ENCODE measurements at regions not wholly inside any gene's neighbourhood (a gene's known extent, or its start where the extent isn't known, plus 50 kb on each side); places are given as distances from the start of the nearest gene placed in this dataset.

- DNase-seq, result no peak
Observed at GRCh38 chr7:41792120-41792519, 89.2 kb upstream of the INHBA start.

DNA sequence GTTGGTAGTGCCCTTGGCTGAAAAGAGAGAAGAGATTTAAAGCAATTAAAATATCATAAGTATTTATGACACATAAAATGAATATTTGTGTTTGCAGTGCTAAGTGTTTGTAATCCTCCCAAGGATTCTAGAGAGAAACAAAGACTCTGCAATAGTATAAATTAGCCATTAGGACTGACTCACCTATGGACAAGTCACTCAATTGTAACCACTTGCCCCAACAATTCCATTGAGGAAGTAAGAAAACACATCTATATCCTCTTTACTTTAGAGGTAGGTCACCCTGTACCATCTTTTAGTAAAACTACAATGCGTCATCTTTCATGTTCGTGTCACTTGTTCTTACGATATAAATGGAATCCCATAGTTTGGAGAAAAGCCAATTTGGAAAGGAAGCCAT is 85.7 kb upstream of the INHBA start:
- DNase-seq, result no peak

DNA sequence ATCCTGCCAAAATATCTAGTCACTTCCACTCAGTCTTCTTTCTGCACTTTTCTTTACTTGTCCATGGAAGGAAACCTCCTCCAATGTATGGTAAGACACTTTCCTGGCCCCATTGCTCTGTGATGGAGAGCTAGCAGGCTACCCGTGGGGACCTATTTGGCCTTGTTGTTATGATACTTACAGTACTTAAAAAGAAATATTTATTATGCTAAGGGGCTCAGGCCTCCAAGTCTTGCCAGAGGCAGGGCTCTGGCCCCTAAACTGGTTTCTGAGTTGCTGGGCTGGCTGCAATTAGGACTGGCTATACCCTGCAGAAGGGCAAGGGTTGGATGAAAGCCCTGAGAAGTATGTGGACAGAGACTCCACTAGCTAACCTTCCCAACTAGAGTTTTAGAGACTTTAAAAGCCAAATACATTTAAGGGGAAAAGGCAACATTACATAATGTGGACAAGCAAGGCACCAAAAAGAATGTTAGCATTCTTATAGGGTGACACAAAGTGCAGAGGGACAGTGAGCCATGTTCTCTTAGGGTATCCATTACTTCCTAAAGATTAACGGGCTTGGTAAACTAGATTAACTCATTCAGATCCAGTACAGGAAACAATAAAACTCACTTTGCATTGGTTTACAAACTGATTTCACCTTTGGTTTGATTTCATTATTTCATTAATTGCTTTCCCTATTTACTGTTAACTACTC is 84.9 kb upstream of the INHBA start:
- no peak for DNase-seq

DNA sequence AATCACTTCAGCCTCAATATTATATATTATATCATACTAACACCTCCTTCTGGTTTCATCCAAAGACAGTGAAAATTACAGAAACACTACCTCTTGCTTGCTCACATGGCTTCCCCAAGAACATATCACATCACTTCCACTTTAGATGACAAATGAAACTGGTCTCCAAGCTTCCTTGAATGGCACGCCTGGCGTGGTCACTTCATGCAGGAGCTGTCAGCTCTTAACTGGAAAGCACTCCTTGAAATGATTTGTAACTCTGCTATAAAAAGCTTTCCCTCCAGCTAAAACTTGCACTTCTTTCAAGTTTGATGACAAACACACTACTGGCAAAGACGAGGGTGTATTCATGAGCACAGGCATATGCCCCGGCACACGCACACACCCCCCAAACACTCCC is 84.1 kb upstream of the INHBA start:
- DNase-seq, result no peak

GRCh38 chr7:41786404-41786803 is 83.5 kb upstream of the INHBA start:
- no peak for DNase-seq

- no peak for DNase-seq
Observed at GRCh38 chr7:41785840-41786239, 83.0 kb upstream of the INHBA start.

- DNase-seq, result no peak
Observed at GRCh38 chr7:41785265-41785664, 82.4 kb upstream of the INHBA start.

DNA sequence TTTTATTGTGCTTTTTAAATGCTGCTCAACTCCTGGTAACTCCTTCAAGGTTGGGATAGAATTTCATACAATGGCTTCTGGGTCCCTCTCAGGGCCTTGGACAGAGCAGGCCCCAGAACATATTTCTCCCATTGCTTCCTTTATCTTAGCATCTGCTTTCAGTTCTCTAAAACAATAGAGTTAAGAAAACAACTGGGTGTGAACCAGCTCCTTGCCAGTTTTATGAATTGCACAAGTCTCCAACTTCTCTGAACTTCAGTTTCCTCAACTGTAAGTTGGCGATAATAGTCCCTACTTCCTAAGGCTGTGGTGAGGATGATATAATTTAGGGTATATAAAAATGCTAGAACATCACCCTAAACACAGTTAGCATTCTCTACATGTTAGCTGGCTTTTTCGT is 77.0 kb upstream of the INHBA start:
- DNase-seq, result peak in 1 of 2 donors; percentile 8

DNA sequence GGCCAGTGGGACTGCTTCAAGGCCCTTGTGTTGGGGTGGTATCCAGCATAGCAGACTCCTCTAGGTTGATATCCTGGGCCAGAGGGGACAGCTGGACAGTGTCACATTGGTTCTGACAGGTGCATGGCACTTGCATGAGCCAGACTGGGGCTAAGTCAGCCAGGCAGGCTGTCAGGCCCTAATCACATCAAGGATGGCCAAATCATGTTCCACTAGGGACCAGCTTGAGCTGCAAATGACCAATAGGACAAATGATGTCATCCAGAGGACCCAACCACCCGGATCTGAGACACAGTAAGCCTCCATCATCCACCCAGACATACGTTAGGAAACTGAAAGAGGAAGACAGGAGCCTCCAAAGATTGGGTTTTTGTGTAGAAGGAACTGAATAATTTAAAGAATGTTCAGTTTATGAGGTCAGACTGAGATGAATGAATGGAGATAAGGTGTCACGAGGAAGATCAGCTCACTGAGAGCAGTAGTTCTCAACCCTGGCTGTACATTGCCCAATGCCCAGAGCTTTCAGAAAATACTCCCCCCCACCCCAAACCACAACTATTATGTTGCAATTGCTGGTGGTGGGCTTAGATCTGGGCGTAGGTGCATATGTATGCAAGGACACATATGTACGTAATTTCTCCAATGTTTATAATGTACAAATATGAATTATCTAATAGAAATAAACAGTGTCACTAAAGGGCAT is 75.2 kb upstream of the INHBA start:
- DNase-seq, result peak in 1 of 2 donors; percentile 62

DNA sequence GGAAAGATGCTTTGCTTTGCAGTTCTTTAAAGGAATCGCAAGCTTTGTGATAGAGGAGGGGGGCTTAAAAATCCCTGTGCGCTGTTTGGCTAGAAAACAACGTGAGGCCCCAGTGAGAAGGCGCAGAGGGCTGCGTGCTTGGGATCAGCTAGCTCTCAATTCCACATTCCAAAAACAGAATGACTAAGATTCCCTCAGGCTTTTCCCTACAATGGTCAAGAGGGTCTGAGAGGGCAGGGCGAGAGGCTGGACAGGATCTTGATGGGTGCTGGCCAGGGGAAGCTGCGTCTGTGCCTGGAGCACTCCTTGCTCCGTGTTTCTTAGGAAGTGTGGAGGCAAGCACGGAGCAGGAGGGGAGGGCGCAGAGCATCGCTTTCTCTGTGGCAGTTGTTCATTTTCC is 72.1 kb upstream of the INHBA start:
- DNase-seq, result no peak

GRCh38 chr7:41773756-41774155 is 70.9 kb upstream of the INHBA start:
- no peak for DNase-seq

GRCh38 chr7:41771717-41772116 is 68.8 kb upstream of the INHBA start:
- DNase-seq, result no peak

DNA sequence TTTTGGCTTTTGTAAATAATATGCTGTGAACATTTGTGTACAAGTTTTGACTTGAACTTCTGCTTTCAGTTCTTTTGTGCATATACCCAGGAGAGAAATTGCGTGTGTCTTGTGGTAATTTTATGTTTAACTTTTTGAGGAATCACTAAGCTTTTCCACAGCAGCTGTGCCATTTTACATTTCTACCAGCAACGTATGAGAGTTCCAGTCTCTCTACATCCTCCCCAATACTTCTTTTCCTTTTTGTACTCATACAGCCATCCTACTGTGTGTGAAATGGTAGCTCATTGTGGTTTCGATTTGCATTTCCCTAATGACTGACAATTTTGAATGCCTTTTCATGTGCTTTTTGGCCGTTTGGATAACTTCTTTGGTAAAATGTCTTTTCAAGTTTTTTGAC is 66.3 kb upstream of the INHBA start:
- DNase-seq, result no peak

- DNase-seq, result no peak
Observed at GRCh38 chr7:41763626-41764025, 60.7 kb upstream of the INHBA start.

DNA sequence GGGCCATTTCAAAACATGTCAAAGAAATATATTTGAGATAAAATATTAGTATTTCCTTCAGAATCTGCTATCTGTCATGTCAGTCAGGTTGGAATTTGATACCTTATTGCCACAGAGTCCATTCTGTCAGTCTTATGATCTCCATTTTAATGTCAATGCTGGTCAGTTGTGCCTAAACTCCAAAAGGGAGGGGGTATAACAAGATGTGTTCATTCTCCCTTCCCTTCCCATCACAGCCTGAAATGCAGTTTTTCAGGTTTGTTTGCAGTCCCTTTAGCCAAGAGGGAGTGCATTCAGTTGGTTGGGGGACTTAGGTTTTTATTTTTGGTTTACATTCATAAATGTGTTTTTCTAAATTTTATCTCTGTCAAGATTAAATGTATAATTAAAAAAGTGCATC is 59.8 kb upstream of the INHBA start:
- DNase-seq, result no peak

GRCh38 chr7:41760293-41760692 is 57.4 kb upstream of the INHBA start:
- DNase-seq, result no peak

DNA sequence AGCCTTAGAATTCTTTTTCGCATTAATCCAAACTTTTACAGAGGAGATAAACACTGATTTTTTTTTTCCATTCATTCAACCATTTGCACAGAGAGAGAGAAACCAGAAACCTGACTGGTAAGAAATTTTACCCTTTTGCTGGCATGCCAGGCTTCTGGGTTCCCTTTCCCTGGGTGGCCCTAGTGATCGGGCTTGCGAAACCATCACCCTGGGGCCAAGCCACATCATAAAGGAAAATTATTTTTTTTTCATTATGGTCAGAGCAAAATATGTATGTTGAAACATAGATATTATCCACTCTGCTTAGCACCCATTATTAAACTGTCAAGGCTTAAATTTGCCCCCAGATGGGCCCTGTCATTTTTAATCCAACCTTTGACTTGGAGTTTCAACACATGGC is 55.4 kb upstream of the INHBA start:
- no peak for DNase-seq

- no peak for DNase-seq
Observed at GRCh38 chr7:41756650-41757182, 53.8 kb upstream of the INHBA start.

DNA sequence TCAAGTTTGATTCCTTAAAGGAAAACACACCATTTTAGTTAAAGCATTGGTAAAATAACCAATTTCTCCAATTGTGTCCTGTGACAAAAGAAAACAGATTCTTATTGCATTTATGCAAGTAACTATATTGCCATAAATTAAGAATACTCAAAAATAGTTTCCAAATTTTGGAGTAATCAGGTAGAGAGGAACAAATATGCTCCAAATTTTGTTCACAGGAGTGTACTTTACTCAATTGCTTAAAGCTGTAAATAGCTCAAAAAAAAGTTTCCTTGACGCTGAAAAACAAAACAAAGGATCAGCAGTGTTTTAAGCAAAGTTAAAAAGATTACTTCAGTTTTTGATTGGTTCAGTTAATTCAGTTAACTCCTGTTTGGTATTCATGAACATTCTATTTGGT is 52.2 kb upstream of the INHBA start:
- DNase-seq, result no peak

DNA sequence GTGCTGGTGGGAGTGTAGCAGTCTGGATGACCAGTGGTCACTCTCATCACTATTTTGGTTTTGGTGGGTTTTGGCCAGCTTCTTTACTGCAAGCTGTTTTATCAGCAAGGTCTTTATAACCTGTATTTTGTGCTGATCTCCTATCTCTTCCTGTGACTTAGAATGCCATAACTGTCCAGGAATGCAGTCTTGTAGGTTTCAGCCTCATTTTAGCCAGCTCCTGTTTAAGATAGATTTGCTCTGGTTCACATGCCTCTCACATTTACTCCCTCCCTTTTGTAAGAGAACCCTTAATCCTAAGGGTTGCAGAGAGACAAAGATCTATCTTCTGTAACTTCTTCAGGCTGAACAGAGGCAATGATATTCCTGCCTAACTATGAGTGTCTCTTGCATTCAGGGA is 51.2 kb upstream of the INHBA start:
- DNase-seq, result no peak

Data from CD4-positive, alpha-beta T cell treated with Interleukin-1 beta for 1 hour (primary cell).